Fibroblast of gingiva (primary cell): ENCODE measurements at regions not wholly inside any gene's neighbourhood (a gene's known extent, or its start where the extent isn't known, plus 50 kb on each side); places are given as distances from the start of the nearest gene placed in this dataset.

Source experiments
- DNase-seq: peaks from one replicate; pipeline ENCODE4 v3.0.0-alpha.2; 2011; ENCODE audit warnings: low read depth

DNA sequence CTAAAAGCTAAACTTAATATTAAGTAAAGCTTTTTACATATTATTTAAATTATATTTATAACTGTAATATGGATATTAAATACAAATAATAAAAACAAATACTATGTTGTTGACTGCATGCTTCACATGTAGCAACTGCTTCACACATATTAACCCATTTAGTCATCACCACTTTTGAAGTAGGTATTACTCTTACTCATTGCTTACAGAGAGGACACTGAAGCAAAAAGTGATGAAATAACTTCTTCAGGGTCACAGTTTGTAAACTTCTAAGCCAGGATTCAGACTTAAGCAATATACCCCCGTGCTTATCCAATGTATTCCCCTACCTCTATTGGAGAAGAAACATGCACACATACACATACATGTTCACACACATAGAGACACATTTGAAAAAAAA lies 166.6 kb downstream of the DKK2 start:
- peak; percentile 68 for DNase-seq

DNA sequence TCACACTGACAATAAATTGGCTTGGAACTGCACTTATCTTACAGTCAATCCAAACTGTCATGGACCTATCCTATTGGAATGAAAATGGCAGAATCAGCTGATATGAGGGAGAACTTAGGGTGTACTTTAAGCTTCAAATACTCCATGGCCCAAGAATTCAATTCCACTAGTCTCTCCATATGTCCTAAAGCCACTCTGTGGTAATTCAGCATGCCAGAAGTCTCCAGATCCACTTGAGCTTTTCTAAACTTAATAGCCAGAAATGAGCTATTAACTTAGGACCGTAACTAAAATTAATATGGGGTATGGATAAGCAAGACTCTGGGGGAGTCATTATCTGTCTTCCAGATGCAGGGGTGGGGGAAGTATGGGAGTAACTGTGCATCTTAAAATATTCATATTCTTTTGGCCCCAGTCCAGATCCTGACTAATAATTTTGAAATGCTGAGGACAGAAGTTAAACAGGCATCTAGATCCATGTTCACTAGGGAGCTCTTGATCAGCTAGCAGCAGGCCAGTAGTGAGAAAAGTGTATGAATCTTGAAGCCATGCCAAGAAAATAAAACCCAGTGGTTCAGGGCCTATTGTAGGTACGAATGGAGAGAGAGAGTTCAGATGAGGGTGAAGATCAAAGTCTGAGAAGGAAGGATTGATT lies 167.6 kb downstream of the DKK2 start:
- DNase-seq, result peak; percentile 22

DNA sequence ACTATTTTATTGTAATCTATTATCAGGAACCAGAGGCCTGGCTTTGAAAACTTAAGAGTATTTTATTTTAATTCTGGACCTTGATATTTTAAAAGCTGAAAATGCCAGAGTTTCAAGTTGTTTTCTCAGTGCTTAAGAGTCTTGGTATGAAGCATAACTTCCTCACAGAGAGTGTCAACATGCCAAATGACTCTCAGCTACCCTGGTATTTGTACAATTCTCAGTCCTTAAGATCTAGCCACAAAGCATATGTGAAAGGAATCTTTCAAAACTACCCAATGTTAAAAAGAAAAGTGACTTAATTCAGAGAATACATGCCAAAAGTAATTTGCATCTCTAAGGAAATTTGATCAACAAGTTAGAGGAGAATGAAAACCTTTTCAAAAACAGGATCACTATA lies 171.9 kb downstream of the DKK2 start:
- DNase-seq, result peak; percentile 80

DNA sequence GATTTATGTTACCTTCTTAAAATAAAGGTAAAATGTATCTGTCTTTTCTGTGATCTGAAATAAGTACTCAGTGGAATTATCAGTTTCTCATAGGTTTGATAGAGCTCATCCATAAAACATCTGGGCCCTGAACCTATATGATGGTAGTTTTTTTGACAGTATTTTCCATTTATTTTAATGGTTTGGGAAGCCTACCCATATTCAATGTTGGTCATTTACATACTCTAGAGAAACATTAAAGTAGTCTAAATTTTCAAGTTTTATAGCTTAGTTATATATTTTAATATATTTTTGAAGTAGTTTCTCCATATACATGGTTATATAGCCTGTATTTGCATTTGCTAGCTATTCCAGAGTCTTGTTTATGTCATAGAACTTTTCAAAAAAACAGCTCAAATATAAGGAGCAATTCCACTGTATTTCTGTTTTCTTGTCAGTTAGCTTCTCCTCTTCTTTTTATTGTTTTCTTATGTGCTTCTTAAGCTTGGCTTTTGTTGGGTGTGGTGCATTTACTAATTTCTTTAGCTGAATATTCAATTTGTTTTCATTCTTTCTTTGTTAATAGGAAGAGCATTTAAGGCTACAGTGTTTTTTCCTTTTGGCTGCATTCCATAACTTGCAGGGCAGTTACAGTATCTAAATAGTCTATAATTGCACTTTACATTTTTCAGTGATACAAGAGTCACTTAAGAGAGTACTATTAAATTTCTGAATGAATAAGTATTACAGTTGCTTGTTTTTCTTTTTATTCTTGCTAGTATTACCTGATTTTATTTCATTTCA lies 181.4 kb downstream of the DKK2 start:
- peak; percentile 3 for DNase-seq

DNA sequence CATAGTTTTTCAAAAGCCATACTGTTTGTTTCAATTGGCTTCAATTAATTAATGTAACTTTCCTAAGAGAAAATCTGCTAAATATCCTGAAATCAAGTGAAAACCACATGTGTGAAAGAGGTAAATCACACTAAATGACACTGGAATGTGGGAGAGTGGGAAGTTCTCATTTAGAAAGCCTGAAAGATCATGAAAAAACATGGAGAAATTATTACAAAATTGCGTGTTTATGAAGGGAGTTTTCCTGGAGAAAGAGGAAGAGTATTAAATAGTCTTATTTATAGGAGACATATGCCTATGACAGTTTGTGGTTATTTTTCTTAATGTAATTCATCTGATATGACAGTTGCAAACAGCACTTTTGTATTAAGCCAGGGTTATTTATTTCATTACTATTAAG lies 183.7 kb downstream of the DKK2 start:
- no peak for DNase-seq

DNA sequence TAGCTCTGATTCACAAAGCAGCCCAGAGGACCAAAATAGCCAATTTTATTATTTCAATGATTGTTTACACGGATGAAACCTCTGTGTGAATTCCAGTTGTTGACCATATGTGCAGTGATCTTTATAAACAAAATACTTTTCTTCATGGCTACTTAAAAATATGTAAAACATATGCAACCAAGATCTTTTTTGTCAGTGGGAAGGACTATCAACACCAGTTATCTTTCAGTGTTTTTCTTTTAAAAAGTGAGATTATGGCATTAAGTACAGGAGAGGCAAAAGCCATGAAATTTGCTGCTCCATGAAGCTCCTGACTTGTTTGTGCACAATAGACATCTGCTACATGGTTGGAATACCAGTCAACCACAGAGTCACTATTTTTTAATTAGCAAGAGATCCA lies 184.4 kb downstream of the DKK2 start:
- peak; percentile 24 for DNase-seq

DNA sequence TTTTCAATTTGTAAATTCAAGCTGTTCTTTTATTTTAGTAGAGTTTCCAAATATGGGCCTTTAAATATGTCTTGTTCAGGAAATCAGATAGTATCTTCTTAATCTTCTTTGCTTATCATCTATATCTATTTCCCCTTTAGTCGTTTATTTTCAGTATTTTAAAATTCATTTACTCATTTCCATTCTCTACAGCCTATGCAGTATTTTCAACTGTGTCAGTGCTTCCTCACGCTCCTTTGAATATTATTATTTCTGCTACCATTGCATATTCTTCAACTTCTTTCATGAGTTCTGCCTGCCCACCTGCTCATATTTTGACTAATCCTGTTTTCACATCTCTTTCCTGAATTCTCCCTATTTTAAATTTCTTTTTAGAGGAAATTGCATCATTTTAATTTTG lies 185.4 kb downstream of the DKK2 start:
- DNase-seq, result no peak

DNA sequence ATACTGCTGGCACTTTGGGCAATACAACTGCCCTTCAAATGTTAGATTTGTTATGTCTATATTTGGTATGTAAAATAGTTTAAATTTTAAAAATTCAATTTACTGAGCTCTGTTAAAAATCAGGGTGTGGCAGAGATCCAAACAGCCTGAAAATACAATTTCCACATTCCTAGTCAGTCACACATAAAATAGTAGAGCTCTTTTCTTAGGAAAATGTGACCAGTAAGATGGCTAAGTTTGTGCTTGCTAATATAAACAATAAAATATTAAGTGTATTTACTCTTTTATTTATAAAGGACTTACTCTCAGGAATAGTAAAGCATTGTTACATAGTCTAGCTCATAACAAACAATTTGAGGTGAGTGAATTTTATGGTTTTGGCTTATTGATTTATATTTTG lies 200.2 kb downstream of the DKK2 start:
- no peak for DNase-seq

DNA sequence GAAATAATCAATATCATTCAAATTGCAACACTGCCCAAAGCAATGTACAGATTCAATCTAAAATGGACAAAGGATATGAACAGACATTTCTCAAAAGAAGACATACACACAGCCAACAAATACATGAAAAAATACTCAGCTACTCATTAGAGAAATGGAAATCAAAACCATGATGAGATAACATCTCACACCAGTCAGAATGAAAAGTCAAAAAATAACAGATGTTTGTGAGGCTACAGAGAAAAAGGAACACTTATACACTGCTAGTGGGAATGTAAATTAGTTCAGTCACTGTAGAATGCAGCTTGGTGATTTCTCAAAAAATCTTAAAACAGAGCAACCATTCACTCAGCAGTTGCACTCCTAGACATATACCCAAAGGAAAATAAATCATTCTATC lies 205.2 kb downstream of the DKK2 start:
- DNase-seq, result no peak

DNA sequence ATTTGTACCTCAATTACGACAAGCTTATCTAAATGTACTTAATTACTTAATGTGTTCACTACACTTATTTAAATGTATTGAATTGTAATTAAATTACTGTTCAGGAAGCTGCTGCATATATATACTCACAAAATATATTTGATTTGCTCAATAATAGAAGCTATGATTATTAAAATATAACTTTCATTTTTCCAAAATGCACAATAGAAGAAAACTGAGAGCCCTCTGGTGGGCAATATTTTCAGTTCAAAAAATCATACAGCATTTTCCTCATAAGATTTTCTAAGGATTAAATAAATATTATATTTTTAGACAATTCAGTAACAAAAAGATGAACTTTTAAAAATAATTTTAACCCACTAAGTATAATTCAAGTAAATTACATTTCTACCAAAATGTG lies 217.3 kb downstream of the DKK2 start:
- no peak for DNase-seq

DNA sequence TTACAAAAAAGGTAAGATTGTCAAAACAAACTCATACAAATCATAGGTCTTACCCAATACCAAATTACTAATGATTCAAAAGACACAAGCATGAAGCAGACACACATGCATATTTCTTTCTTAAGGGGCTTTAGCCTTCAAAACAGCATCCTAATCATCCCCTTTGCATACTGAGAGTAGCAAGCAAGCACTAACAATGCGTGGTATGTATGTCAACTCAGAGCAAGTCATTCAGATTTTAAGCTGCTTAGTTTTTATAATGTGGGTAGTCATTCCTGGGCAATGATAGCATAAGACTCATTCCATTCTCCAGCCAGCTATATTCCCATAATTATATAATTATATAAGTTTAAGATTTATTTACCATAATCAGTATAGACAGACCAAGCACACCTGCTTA lies 219.6 kb downstream of the DKK2 start:
- DNase-seq, result no peak

DNA sequence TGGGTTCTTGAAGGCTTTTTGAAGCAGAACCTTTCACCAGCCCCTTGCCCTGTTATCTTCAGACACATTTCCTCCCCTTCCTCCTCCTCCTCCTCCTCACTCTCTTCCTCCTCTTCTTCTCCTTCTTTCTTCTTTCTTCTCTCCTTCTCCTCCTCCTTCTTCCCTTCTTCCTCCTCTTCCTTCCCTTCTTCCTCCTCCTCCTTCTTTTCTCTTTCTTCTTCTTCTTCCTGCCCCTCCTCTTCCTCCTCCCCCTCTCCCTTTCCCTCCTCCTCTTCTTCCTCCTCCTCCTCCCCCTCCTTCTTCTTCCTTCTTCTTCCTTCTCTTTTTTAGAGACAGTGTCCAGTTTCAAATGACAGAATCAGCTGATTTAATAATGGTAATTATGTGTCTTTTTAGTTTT lies 226.0 kb downstream of the DKK2 start:
- no peak for DNase-seq

DNA sequence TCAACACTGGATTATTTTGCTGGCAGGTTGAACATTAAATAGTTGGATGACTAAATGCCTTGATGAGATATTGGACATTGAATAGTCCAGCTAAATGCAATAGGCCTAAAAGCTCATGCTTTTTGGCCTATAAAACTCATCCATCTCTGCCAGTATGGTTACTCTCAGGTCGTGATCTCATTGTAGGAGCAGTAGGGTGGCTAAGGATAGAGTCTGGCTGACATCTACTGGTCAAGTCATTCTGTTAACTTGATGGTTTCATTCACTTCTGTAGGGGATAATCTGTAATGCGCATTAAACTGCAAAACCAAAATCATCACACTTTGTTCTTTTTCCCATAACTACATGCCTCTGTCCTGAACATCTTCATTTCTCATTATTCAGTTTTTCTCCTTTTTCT lies 227.0 kb downstream of the DKK2 start:
- DNase-seq, result peak; percentile 56

DNA sequence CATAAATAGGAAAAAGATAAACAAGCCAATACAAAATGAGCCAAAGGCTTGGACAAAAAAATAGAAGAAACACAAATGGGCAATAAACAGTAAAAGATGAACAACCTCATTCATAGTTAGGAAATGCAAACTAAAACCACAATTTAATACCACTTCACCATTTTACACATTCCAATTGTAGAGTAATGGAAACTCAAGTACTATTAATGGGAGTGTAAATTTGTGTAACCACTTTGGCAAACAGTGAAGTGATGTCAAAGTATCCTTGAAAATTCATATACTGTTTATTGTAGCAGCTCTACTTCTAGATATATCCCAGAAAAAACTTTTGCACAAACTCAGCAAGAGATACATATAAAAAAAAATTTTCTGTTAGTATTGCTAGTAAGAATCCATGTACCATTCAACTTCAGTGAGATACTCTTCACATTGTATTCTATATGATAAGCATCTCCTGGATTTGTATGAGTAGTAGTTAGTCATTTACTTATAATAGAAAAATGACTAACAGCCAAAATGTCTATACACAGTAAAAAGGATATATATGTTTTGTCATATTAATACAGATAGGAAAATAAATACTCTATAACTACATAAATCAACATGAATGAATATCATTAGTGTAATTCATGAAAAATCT lies 229.8 kb downstream of the DKK2 start:
- no peak for DNase-seq

DNA sequence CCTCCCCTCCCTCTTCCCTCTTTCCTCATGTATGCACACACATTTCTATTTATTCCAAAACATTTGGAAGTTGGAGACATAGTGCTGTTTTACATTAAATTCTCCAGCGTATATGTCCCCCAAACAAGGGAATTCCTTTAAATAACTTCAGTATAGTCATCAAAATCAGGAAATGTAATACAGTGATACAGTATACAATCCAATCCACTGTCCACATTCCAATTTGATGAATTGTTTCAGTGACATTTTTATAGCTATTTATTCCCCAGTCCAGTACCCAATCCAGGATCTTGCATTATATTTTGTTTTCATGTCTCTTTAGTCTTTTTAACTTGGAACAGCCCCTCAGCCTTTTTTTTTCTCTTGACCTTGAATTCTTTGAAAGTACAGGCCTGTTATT lies 233.0 kb downstream of the DKK2 start:
- DNase-seq, result peak; percentile 5

DNA sequence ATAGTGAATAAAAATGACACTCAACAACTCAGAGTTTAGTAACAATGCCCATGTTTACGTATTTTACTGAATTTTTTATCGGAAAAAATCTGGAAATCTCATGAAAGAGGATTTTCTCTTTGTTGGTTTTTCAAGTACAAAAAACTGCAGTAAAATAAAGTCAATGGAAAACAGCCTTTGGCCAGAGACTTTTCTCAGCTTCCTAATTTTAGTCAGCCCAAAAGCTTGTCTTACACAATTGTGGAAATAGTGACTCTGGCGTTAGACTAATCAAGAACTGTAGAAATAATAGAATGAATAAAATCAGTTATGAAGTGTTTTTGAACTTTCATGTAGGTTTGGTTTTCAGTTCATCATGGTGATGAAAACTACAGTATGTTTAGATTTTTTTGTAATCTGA lies 234.7 kb downstream of the DKK2 start:
- peak; percentile 11 for DNase-seq

DNA sequence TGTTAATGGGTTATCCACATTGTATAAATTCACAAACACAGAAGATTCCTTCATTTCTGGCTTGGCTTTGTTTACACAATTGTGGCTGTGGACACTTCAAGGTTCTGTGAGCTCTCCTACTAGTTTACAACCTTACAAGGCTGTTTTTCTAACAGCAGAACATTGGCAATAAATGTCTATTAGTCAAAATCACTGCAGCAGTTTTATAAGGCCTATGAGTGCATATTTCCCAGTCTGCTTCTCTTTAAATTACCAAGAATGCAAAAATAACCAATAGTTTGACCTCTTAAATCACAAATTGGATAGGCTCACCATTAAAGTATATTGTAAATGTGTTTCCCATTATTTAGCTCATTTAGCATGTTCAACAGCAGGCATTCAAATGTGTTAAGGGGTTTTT lies 239.2 kb downstream of the DKK2 start:
- no peak for DNase-seq

DNA sequence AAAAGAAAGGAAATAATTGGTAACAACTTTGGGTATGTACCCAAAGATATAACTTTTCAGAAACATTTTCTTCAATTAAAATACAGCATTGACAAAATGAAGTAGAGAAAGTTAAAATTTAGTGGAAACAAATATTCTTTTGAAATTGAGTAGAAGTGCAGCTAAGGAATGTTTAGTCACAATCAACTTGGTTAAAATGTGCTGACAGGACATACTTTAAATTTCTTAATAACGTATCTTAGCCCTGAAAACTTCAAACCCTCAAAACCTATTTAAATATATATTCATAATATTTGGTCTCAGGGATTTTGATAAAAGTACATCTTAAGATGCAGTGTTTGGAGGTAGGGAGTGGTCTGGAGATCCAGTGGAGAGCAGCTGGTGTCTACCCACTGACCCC lies 240.8 kb downstream of the DKK2 start:
- no peak for DNase-seq

DNA sequence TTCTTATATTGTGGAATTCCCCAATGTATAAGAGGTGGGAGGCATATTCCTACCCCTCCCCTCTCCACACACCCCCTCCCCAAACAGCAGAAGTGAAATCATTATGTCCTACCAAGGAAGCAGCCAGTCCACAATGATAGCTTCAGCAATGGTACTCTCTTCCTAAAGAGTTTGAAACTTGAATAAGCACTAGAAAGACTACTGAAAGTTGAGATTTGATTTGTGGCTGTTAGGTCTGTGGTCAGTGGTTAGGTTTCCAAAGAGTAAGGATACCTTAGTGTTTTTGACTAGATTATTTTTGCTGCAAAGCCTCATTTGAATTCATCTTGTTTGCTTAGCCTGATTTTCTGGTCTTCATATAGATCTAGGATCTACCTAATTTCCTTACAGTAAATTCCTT lies 242.2 kb downstream of the DKK2 start:
- no peak for DNase-seq

DNA sequence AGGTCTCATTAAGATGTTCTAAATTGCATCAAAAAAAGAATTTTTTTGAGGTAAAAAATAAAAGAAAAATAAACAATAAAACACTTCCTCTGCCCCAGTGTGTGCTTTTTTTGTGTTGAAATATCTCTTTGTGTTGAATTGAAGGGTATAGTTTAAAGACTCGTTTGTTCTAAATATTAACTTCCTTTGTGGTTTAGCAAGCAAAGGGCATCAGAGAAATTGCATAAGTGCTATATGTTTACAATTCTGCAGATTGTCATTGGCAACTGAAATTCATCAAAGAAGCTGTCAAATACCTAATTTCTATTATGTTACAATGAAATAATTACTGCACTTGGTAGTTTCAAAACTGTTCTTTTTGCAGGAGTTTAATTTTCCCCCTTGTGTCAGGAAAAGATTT lies 260.5 kb downstream of the DKK2 start:
- DNase-seq, result no peak

DNA sequence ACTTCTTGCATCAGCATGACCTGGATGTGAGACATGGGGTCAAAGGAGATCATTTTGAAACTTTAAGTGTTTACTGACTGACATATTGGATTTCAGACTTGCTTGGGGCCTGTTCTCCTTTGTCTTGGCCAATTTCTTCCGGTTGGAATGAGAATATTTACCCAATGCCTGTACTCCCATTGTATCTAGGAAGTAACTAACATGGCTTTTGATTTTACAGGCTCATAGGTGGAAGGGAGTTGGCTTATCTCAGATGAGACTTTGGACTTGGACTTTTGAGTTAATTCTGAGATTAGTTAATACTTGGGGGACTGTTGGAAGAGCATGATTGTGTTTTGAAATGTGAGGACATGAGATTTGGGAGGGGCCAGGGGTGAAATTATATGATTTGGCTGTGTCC lies 262.1 kb downstream of the DKK2 start:
- peak; percentile 14 for DNase-seq

DNA sequence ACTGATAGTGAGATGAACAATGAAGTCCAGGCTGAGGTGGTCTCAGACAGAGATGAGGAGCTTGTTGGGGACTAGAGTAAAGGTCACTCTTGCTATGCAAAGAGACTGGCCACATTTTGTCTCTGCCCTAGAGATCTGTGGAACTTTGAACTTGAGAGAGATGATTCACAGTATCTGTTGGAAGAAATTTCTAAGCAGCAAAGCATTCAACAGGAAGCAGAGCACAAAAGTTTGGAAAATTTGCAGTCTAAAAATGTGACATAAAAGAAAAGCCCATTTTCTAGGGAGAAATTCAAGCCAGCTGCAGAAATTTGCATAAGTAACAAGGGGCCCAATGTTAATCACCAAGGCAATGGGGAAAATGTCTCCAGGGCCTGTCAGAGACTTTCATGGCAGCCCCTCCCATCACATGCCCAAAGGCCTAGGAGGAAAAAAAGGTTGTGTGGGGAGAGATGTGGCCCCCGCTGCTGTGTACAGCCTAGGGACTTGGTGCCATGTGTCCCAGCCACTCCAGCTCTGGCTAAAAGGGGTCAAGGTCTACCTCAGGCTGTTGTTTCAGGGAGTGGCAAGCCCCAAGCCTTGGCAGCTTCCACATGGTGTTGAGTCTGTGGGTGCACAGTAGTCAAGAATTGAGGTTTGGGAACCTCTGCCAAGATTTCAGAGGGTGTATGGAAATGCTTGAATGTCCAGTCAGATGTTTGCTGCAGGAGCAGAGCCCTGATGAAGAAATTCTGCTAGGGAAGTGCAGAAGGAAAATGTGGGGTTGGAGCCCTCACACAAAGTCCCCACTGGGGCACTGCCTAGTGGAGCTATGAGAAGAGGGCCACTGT lies 262.8 kb downstream of the DKK2 start:
- DNase-seq, result peak; percentile 47

DNA sequence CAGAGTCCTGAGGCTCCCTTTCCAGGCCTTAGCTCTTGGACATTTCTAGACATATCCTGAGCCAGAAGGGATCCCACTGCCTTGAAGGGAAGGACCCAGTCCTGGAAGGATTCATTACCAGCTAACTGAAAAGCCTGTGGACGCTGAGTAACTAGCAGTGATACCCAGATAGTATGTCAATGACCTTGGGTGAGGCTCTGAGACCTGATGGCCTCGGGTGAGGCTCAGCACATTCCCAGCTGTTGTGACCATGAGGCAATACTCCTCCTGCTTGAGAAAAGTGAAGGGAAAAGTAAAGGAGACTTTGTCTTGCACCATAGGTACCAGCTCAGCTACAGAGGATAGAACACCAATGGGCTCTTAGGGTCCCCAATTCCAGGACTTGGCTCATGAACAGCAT lies 268.1 kb downstream of the DKK2 start:
- DNase-seq, result no peak
